ENCODE measurements at regions not wholly inside any gene's neighbourhood (a gene's known extent, or its start where the extent isn't known, plus 50 kb on each side); places are given as distances from the start of the nearest gene placed in this dataset.

DNA sequence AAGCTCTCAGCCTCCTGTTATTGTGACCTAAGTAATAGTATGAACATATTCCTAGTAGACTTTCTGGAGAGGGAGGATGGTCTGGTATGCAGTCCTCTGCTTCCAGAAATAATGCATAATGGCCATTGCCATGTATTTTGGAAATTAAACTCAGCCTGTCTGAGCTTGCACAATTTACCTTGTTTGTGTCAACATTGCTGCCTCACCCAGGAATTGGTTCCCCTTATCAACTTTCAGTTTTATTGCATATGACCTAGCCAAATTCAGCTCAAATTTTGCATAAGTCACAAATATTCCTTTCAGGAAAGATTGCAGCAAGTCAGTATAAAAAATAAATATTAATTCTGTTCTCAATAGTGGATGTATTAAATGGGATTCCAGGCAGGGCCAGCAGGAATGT is 101.9 kb upstream of the SLC5A9 start:
- Histone ChIP-seq H3K4me1 (ENCODE audit: control insufficient read depth in 2 of 2, insufficient read depth in 2 of 2, low read length in 2 of 2) (no peaks in the 10 kb centered on the region), H3K4me3 (ENCODE audit: low read length) (no peak overlapping the region), H3K27me3 (ENCODE audit: control insufficient read depth in 2 of 2, insufficient read depth in 2 of 2, low read length in 2 of 2) (no peaks in the 10 kb centered on the region), H3K36me3 (ENCODE audit: control insufficient read depth in 2 of 3, insufficient read depth in 3 of 3, low read length in 3 of 3) (no peaks in the 10 kb centered on the region), H3K27ac (ENCODE audit: low read depth, low read length) (no peak overlapping the region), H3K9me3 (ENCODE audit: control insufficient read depth in 2 of 3, low read length in 3 of 3) (no peaks in the 10 kb centered on the region)
- ATAC-seq (no peak), DNase-seq (no peak)
- no peak overlapping the region for H3K27ac Mint-ChIP-seq
- peaks cover 0 to 12% (median 3%) of the 10 kb centered on the region in 11 donors for H3K9me3 Mint-ChIP-seq
- H3K4me1 Mint-ChIP-seq: peaks cover 0 to 2% (median 0%) of the 10 kb centered on the region in 7 donors
- CTCF ChIA-PET: no interaction called here
- H3K36me3 Mint-ChIP-seq: no peaks in the 10 kb centered on the region
- H3K27me3 Mint-ChIP-seq: peaks cover 8 to 54% (median 39%) of the 10 kb centered on the region in 5 donors
- intact Hi-C loops (cut with micrococcal nuclease): no loop called here
- H3K4me3 Mint-ChIP-seq: no peak overlapping the region
- POLR2A ChIA-PET: no interaction called here

DNA sequence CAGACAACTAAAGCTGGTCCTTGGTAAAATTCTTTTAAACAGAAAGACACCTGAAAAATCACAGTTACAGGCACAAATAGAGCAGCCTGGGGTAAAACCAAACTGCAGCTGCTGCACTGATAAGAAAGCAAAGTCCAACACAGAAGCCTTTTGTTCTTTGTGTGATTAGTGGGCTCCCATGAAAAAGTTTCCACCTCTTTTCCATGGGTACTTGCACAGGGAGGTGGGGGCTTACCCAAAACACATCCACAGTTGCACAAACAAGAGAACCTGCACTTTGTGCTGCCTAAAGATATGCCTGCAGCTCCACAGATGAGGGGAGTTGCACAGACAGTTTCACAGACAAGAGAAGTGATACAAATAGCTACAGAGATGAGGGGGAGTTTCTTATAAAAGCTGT is 106.7 kb upstream of the SLC5A9 start:
- H3K9me3 Mint-ChIP-seq: peaks cover 0 to 12% (median 3%) of the 10 kb centered on the region in 11 donors
- ChIA-PET CTCF (interaction anchor here (1.7 kb wide), 1 partner anchor 22 kb away, joined by 4 read pairs; no protein-coding TSS in a partner anchor), POLR2A (no interaction called here)
- DNase-seq (no peak), ATAC-seq (no peak)
- Histone ChIP-seq H3K36me3 (ENCODE audit: control insufficient read depth in 2 of 3, insufficient read depth in 3 of 3, low read length in 3 of 3) (no peaks in the 10 kb centered on the region), H3K27me3 (ENCODE audit: control insufficient read depth in 2 of 2, insufficient read depth in 2 of 2, low read length in 2 of 2) (no peaks in the 10 kb centered on the region), H3K27ac (ENCODE audit: low read depth, low read length) (no peak overlapping the region), H3K4me3 (ENCODE audit: low read length) (no peak overlapping the region), H3K9me3 (ENCODE audit: control insufficient read depth in 2 of 3, low read length in 3 of 3) (no peaks in the 10 kb centered on the region), H3K4me1 (ENCODE audit: control insufficient read depth in 2 of 2, insufficient read depth in 2 of 2, low read length in 2 of 2) (no peaks in the 10 kb centered on the region)
- peaks cover 11 to 24% (median 15%) of the 10 kb centered on the region in 5 donors for H3K27me3 Mint-ChIP-seq
- no peak overlapping the region for H3K27ac Mint-ChIP-seq
- H3K4me3 Mint-ChIP-seq: no peak overlapping the region
- intact Hi-C loops (cut with micrococcal nuclease): no loop called here
- peaks cover 0 to 2% (median 0%) of the 10 kb centered on the region in 7 donors for H3K4me1 Mint-ChIP-seq
- no peaks in the 10 kb centered on the region for H3K36me3 Mint-ChIP-seq

DNA sequence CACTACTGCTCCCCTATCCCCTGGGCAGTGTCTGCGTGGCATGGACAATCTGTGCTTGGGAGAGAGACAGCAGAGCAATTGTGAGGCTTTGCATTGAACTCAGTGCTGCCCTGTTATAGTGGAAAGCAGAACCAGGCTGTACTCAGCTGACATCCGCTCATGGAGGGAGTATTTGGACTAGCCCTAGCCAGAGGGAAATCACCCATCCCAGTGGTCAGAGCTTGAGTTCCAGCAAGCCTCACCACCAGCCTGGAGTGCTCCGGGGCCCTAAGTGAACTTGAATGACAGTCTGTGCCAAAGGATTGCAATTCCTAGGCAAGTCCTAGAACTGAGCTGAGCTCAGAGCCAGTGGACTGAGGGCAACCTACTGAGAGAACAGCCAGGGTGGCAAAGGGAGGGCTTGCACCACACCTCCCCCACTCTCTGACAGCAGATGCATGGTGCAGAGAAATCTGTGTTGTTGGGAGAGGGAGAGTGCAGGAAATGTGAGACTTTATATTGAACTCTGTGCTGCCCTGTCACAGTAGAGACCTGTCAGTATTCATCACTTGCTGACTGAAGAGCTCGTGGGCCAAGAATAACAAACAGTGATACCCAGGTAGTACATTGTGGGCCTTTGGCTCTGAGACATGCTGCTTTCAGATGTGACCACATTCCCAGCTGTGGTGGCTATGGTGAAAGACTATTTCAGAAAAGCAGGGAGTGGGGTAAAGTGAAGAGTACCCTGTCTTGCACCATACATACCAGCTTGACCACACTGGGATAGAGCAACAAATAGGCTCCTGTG is 107.7 kb upstream of the SLC5A9 start:
- no peak overlapping the region for H3K4me3 Mint-ChIP-seq
- peaks cover 5 to 24% (median 14%) of the 10 kb centered on the region in 5 donors for H3K27me3 Mint-ChIP-seq
- no peak for ATAC-seq

GRCh38 chr1:48109390-48110013 is 112.3 kb upstream of the TRABD2B start:
- H3K4me3 Mint-ChIP-seq: no peak overlapping the region
- no peak overlapping the region for H3K4me3 ChIP-seq (ENCODE audit: low read length)
- peaks cover 10 to 19% (median 11%) of the 10 kb centered on the region in 5 donors for H3K27me3 Mint-ChIP-seq
- no peaks in the 10 kb centered on the region for H3K36me3 Mint-ChIP-seq
- no peaks in the 10 kb centered on the region for H3K9me3 Mint-ChIP-seq
- CTCF ChIA-PET: interaction anchor here (0.6 to 1.3 kb wide), 4 partner anchors 16 to 389 kb away, joined by 3 to 5 read pairs (median 4); no protein-coding TSS in a partner anchor
- POLR2A ChIA-PET: no interaction called here
- H3K9me3 ChIP-seq (ENCODE audit: control insufficient read depth in 2 of 3, low read length in 3 of 3): no peaks in the 10 kb centered on the region
- H3K27ac Mint-ChIP-seq: no peak overlapping the region
- intact Hi-C loops (cut with micrococcal nuclease): loop anchor here (1.0 to 5.0 kb wide), 4 partner anchors 93 to 389 kb away; no protein-coding TSS in a partner anchor
- peaks cover 0 to 2% (median 0%) of the 10 kb centered on the region in 7 donors for H3K4me1 Mint-ChIP-seq
- ATAC-seq: no peak
- no peaks in the 10 kb centered on the region for H3K36me3 ChIP-seq (ENCODE audit: control insufficient read depth in 2 of 3, insufficient read depth in 3 of 3, low read length in 3 of 3)
- no peaks in the 10 kb centered on the region for H3K4me1 ChIP-seq (ENCODE audit: control insufficient read depth in 2 of 2, insufficient read depth in 2 of 2, low read length in 2 of 2)
- H3K27me3 ChIP-seq (ENCODE audit: control insufficient read depth in 2 of 2, insufficient read depth in 2 of 2, low read length in 2 of 2): no peaks in the 10 kb centered on the region
- no peak overlapping the region for H3K27ac ChIP-seq (ENCODE audit: low read depth, low read length)
- peak in 5 of 9 donors; percentile 5 to 29 (median 17) for DNase-seq

More for the DNA sequence above, 107.7 kb upstream of the SLC5A9 start:
- POLR2A ChIA-PET: no interaction called here
- no peaks in the 10 kb centered on the region for H3K4me1 Mint-ChIP-seq
- Histone ChIP-seq H3K4me1 (ENCODE audit: control insufficient read depth in 2 of 2, insufficient read depth in 2 of 2, low read length in 2 of 2) (no peaks in the 10 kb centered on the region), H3K4me3 (ENCODE audit: low read length) (no peak overlapping the region), H3K9me3 (ENCODE audit: control insufficient read depth in 2 of 3, low read length in 3 of 3) (no peaks in the 10 kb centered on the region), H3K27ac (ENCODE audit: low read depth, low read length) (no peak overlapping the region), H3K36me3 (ENCODE audit: control insufficient read depth in 2 of 3, insufficient read depth in 3 of 3, low read length in 3 of 3) (no peaks in the 10 kb centered on the region), H3K27me3 (ENCODE audit: control insufficient read depth in 2 of 2, insufficient read depth in 2 of 2, low read length in 2 of 2) (no peaks in the 10 kb centered on the region)
- intact Hi-C loops (cut with micrococcal nuclease): no loop called here
- CTCF ChIA-PET: interaction anchor here (1.7 kb wide), 1 partner anchor 21 kb away, joined by 4 read pairs; no protein-coding TSS in a partner anchor
- no peaks in the 10 kb centered on the region for H3K36me3 Mint-ChIP-seq
- DNase-seq: no peak
- H3K9me3 Mint-ChIP-seq: peaks cover 0 to 11% (median 3%) of the 10 kb centered on the region in 11 donors
- no peak overlapping the region for H3K27ac Mint-ChIP-seq

- intact Hi-C loops (cut with micrococcal nuclease): loop anchor here in 1 of 2 donors (5.0 kb wide), 1 partner anchor 130 kb away; no protein-coding TSS in a partner anchor
- POLR2A ChIA-PET: no interaction called here
Measured at GRCh38 chr1:48107516-48107915, 110.3 kb upstream of the TRABD2B start.

GRCh38 chr1:48106049-48106448 is 108.9 kb upstream of the TRABD2B start:
- no peaks in the 10 kb centered on the region for H3K4me1 ChIP-seq (ENCODE audit: control insufficient read depth in 2 of 2, insufficient read depth in 2 of 2, low read length in 2 of 2)
- Mint-ChIP-seq H3K4me1 (peaks cover 0 to 2% (median 0%) of the 10 kb centered on the region in 7 donors), H3K27me3 (peaks cover 3 to 13% (median 8%) of the 10 kb centered on the region in 5 donors), H3K9me3 (peaks cover 0 to 2% (median 0%) of the 10 kb centered on the region in 11 donors), H3K4me3 (no peak overlapping the region), H3K36me3 (no peaks in the 10 kb centered on the region), H3K27ac (no peak overlapping the region)
- no peak for ATAC-seq
- no peaks in the 10 kb centered on the region for H3K9me3 ChIP-seq (ENCODE audit: control insufficient read depth in 2 of 3, low read length in 3 of 3)
- POLR2A ChIA-PET: no interaction called here
- H3K36me3 ChIP-seq (ENCODE audit: control insufficient read depth in 2 of 3, insufficient read depth in 3 of 3, low read length in 3 of 3): no peaks in the 10 kb centered on the region
- H3K27ac ChIP-seq (ENCODE audit: low read depth, low read length): no peak overlapping the region
- DNase-seq: no peak
- H3K4me3 ChIP-seq (ENCODE audit: low read length): no peak overlapping the region
- no peaks in the 10 kb centered on the region for H3K27me3 ChIP-seq (ENCODE audit: control insufficient read depth in 2 of 2, insufficient read depth in 2 of 2, low read length in 2 of 2)
- CTCF ChIA-PET: no interaction called here
- intact Hi-C loops (cut with micrococcal nuclease): loop anchor here in 1 of 2 donors (5.0 kb wide), 1 partner anchor 131 kb away; no protein-coding TSS in a partner anchor

More at GRCh38 chr1:48107516-48107915, 110.3 kb upstream of the TRABD2B start:
- no peak overlapping the region for H3K27ac Mint-ChIP-seq
- ATAC-seq: no peak
- DNase-seq: no peak
- CTCF ChIA-PET: no interaction called here
- no peaks in the 10 kb centered on the region for H3K4me1 ChIP-seq (ENCODE audit: control insufficient read depth in 2 of 2, insufficient read depth in 2 of 2, low read length in 2 of 2)
- H3K4me3 Mint-ChIP-seq: no peak overlapping the region
- peaks cover 5 to 12% (median 6%) of the 10 kb centered on the region in 5 donors for H3K27me3 Mint-ChIP-seq
- H3K4me1 Mint-ChIP-seq: peaks cover 0 to 2% (median 0%) of the 10 kb centered on the region in 7 donors
- no peak overlapping the region for H3K27ac ChIP-seq (ENCODE audit: low read depth, low read length)
- no peaks in the 10 kb centered on the region for H3K9me3 ChIP-seq (ENCODE audit: control insufficient read depth in 2 of 3, low read length in 3 of 3)
- H3K9me3 Mint-ChIP-seq: no peaks in the 10 kb centered on the region
- H3K36me3 Mint-ChIP-seq: no peaks in the 10 kb centered on the region
- no peaks in the 10 kb centered on the region for H3K36me3 ChIP-seq (ENCODE audit: control insufficient read depth in 2 of 3, insufficient read depth in 3 of 3, low read length in 3 of 3)
- no peaks in the 10 kb centered on the region for H3K27me3 ChIP-seq (ENCODE audit: control insufficient read depth in 2 of 2, insufficient read depth in 2 of 2, low read length in 2 of 2)
- no peak overlapping the region for H3K4me3 ChIP-seq (ENCODE audit: low read length)
